ENCODE measurements at regions not wholly inside any gene's neighbourhood (a gene's known extent, or its start where the extent isn't known, plus 50 kb on each side); places are given as distances from the start of the nearest gene placed in this dataset.

DNA sequence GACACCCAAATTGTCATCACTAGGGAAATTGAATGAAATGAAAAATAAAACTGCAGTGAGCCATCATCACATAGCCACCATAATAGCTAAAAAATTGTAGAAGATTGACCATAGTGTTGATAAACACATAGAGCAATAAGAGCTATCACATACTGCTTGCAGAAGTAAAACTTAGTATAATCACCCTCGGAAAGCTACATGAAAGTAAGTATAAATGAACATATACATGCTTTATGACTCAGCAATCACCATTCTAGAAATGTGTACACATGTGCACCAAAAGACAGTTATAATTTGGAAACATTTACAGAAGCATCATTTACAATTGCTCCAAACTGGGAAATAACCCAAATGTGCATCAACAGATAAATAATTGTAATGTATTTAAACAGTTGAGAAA is 153.1 kb upstream of the LRRC7 start:
- Mint-ChIP-seq H3K4me3 (no peak overlapping the region), H3K27ac (no peak overlapping the region), H3K9me3 (peaks cover 7% of the 10 kb centered on the region), H3K27me3 (ENCODE audit: insufficient read depth) (peaks cover 8% of the 10 kb centered on the region), H3K4me1 (peaks cover 20% of the 10 kb centered on the region), H3K36me3 (ENCODE audit: low read depth) (no peaks in the 10 kb centered on the region)
- no peaks in the 10 kb centered on the region for H3K27me3 ChIP-seq (ENCODE audit: control insufficient read depth, insufficient read depth, low read length, poor library complexity, severe bottlenecking)
- 75% methylated on average over 1 of the region's 1 CpG; no CpG with 5 or more reads in 1 of the 2 experiments for WGBS, 2 experiments (ENCODE audit: insufficient coverage in 1 of 2, insufficient read length in 1 of 2)
- peak overlapping the region; percentile 32 for H3K4me3 ChIP-seq (ENCODE audit: low read length)
- no peak overlapping the region for H3K9ac ChIP-seq (ENCODE audit: extremely low read depth, low read length, poor library complexity, severe bottlenecking)
- no peak for DNase-seq
- H3K36me3 ChIP-seq (ENCODE audit: control insufficient read depth, insufficient read depth, low read length) = no peaks in the 10 kb centered on the region
- H3K9me3 ChIP-seq (ENCODE audit: control insufficient read depth, low read length) = peaks cover 13% of the 10 kb centered on the region
- TF ChIP-seq, protein P1, sequence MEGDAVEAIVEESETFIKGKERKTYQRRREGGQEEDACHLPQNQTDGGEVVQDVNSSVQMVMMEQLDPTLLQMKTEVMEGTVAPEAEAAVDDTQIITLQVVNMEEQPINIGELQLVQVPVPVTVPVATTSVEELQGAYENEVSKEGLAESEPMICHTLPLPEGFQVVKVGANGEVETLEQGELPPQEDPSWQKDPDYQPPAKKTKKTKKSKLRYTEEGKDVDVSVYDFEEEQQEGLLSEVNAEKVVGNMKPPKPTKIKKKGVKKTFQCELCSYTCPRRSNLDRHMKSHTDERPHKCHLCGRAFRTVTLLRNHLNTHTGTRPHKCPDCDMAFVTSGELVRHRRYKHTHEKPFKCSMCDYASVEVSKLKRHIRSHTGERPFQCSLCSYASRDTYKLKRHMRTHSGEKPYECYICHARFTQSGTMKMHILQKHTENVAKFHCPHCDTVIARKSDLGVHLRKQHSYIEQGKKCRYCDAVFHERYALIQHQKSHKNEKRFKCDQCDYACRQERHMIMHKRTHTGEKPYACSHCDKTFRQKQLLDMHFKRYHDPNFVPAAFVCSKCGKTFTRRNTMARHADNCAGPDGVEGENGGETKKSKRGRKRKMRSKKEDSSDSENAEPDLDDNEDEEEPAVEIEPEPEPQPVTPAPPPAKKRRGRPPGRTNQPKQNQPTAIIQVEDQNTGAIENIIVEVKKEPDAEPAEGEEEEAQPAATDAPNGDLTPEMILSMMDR (conservative IDR thresholded peaks at IDR 0.05) = no peak
- no peak overlapping the region for H3K27ac ChIP-seq (ENCODE audit: low read depth, low read length)
- H3K4me1 ChIP-seq (ENCODE audit: control insufficient read depth, insufficient read depth, low read length) = peaks cover 15% of the 10 kb centered on the region

DNA sequence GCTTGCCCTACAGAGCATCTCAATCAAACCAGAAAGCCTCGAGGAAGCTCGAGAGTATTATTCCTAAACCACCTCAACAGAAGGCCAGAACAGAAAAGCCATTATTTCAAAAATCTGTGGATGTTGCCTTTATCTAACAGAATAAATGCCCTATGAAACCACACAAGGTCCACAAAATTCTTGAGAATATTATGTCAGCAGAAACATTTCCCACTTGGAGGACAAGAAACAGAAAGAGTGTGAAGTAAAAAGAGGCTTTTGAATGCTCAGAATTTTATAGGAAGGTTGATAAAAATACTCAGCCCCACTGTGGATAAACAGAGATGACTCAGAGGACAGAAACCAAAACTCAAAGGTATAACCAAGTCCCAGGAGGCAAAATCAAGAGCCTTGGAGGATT is 146.4 kb upstream of the LRRC7 start:
- H3K27ac Mint-ChIP-seq = no peak overlapping the region
- 95% methylated on average over 2 of the region's 2 CpGs; no CpG with 5 or more reads in 1 of the 2 experiments for WGBS, 2 experiments (ENCODE audit: insufficient coverage in 1 of 2, insufficient read length in 1 of 2)
- Histone ChIP-seq H3K36me3 (ENCODE audit: control insufficient read depth, insufficient read depth, low read length) (no peaks in the 10 kb centered on the region), H3K27ac (ENCODE audit: low read depth, low read length) (no peak overlapping the region), H3K9ac (ENCODE audit: extremely low read depth, low read length, poor library complexity, severe bottlenecking) (no peak overlapping the region), H3K4me1 (ENCODE audit: control insufficient read depth, insufficient read depth, low read length) (peaks cover 9% of the 10 kb centered on the region), H3K4me3 (ENCODE audit: low read length) (no peak overlapping the region), H3K27me3 (ENCODE audit: control insufficient read depth, insufficient read depth, low read length, poor library complexity, severe bottlenecking) (no peaks in the 10 kb centered on the region), H3K9me3 (ENCODE audit: control insufficient read depth, low read length) (no peaks in the 10 kb centered on the region)
- no peak overlapping the region for H3K4me3 Mint-ChIP-seq
- peaks cover 15% of the 10 kb centered on the region for H3K4me1 Mint-ChIP-seq
- no peaks in the 10 kb centered on the region for H3K9me3 Mint-ChIP-seq
- H3K36me3 Mint-ChIP-seq (ENCODE audit: low read depth) = no peaks in the 10 kb centered on the region
- H3K27me3 Mint-ChIP-seq (ENCODE audit: insufficient read depth) = no peaks in the 10 kb centered on the region
- no peak for DNase-seq
- TF ChIP-seq, protein P1 (conservative IDR thresholded peaks at IDR 0.05) = no peak

DNA sequence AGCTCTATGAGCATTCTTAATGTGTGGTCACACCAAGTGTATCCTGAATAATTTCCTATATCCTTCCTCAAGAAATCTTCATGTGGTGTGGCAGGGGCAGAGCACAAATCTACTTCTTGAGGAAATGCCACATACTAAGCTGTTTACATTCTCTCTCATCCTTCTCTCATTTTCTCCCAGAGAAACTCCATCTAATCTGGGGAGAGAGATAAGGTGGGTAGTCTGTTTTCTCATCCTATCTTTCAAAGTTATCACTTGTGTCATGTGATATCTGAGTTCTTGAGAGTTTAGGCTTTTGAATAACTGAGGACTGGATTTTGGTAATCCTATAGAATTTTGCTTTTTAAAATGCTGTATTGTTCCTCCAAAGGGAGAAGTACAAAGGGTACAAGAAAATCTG is 141.9 kb upstream of the LRRC7 start:
- H3K27me3 Mint-ChIP-seq (ENCODE audit: insufficient read depth) = no peaks in the 10 kb centered on the region
- H3K9ac ChIP-seq (ENCODE audit: extremely low read depth, low read length, poor library complexity, severe bottlenecking) = no peak overlapping the region

More for the DNA sequence above, 141.9 kb upstream of the LRRC7 start:
- Histone ChIP-seq H3K9me3 (ENCODE audit: control insufficient read depth, low read length) (no peaks in the 10 kb centered on the region), H3K27me3 (ENCODE audit: control insufficient read depth, insufficient read depth, low read length, poor library complexity, severe bottlenecking) (no peaks in the 10 kb centered on the region), H3K27ac (ENCODE audit: low read depth, low read length) (no peak overlapping the region), H3K4me3 (ENCODE audit: low read length) (peak overlapping the region; percentile 46), H3K4me1 (ENCODE audit: control insufficient read depth, insufficient read depth, low read length) (peaks cover 12% of the 10 kb centered on the region), H3K36me3 (ENCODE audit: control insufficient read depth, insufficient read depth, low read length) (no peaks in the 10 kb centered on the region)
- no peaks in the 10 kb centered on the region for H3K36me3 Mint-ChIP-seq (ENCODE audit: low read depth)
- peaks cover 18% of the 10 kb centered on the region for H3K4me1 Mint-ChIP-seq
- H3K9me3 Mint-ChIP-seq = no peaks in the 10 kb centered on the region
- no peak overlapping the region for H3K27ac Mint-ChIP-seq
- TF ChIP-seq, protein P1 (conservative IDR thresholded peaks at IDR 0.05) = no peak
- no peak for DNase-seq
- no peak overlapping the region for H3K4me3 Mint-ChIP-seq

All from endodermal cell (in vitro differentiated cells).